Caki2 (cell line): ENCODE measurements at regions not wholly inside any gene's neighbourhood (a gene's known extent, or its start where the extent isn't known, plus 50 kb on each side); places are given as distances from the start of the nearest gene placed in this dataset.

Experiments used
- DNase-seq: peaks from one replicate; pipeline ENCODE4 v3.0.0-alpha.2; 2015; ENCODE audit warnings: low read depth
- in situ Hi-C: cut with HindIII; loops from 2 replicates; pipeline ENCODE4 v1.10.0; 2016; ENCODE audit warnings: low sequenced_read_pairs, low pct_unique_long_range_greater_than_20kb, mixed read lengths

DNA sequence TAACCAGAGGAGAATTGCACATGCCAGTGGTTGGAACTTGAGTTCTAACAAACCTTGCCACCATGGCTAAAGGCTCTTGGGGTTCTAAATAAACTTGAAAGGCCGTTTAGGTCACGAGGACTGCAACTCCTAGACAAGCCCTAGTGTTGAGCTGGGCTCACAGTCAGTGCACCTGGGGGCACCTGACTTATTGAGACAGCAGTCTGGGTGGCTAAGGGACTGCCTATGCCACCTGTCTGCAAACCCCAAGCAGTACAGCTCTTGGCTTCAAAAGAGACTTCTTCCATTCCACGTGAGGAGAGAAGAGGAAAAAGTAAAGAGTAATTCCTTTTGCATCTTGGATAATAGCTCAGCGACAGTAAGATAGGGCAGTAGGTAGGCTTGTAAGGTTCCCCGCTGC lies 765.6 kb upstream of the FOXG1 start:
- in situ Hi-C loops = no loop called here
- no peak for DNase-seq

GRCh38 chr14:28012629-28013415 lies 753.8 kb upstream of the FOXG1 start:
- no peak for DNase-seq
- in situ Hi-C loops = no loop called here

- in situ Hi-C loops = no loop called here
- DNase-seq = no peak
Measured at GRCh38 chr14:28020112-28020511, 746.5 kb upstream of the FOXG1 start.

- DNase-seq = no peak
- in situ Hi-C loops = no loop called here
Measured at GRCh38 chr14:28023853-28024252, 742.7 kb upstream of the FOXG1 start.

DNA sequence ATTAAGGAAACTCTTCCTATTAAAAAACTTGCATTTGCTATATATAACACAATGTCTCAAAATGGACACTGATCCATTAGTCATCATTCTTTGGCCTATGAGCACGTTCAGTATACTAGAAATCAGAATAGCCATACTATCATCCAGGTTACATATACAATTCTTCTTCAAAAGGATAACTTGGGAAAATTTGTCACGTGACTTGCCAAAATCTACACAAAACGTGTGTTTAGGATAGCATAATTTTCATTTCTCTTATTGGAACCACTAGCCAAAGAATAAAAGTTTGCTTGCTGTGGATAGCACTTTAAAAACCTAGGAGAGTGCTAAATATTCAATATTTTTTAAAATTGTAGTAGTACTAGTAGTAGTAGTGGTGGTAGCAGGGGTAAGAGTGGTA lies 714.3 kb upstream of the FOXG1 start:
- in situ Hi-C loops = no loop called here

DNA sequence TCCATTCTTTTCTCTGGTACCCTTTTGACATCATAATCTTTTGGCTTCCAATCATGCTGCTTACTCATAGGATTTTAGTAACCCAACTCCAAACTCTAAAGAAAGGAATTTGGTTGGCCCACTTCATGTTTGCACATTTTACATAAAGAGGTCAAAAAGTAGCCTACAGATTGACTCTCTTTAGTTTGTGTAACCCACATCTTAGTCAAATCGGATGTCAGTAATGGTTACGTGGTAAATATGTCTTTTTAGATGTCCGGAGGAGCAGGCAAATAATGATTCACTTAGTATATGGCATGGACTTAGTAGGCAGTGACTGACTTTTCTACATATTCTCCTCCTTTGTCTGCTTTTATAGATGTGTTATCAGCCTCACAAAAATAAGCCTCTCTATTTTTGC lies 711.6 kb upstream of the FOXG1 start:
- in situ Hi-C loops = no loop called here
- DNase-seq = no peak

More for the DNA sequence above, 714.3 kb upstream of the FOXG1 start:
- no peak for DNase-seq

- DNase-seq = no peak
- in situ Hi-C loops = no loop called here
Measured at GRCh38 chr14:28057359-28058296, 709.0 kb upstream of the FOXG1 start.

GRCh38 chr14:28059254-28059653 lies 707.3 kb upstream of the FOXG1 start:
- DNase-seq = no peak
- in situ Hi-C loops = no loop called here

DNA sequence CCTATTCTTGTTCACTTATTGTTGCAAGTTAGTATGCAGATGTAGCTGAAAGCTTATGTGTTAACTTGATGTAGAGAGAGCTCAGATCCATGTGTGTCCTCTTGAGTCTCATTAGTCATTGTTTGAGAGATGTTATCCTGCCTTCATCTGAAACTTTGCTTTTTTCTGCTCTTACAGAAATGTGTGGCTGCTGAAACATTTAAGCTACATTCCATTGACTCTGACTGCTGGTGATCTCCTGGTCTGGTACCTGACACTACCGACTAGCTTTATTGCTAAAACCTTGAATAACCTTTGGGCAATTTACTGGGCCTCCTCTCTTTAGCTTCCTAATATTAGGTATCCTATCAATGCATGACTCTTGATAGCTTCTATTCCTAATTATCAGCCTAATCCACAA lies 705.6 kb upstream of the FOXG1 start:
- in situ Hi-C loops = no loop called here
- no peak for DNase-seq

- in situ Hi-C loops = no loop called here
- DNase-seq = no peak
Measured at GRCh38 chr14:28077021-28077420, 689.6 kb upstream of the FOXG1 start.

DNA sequence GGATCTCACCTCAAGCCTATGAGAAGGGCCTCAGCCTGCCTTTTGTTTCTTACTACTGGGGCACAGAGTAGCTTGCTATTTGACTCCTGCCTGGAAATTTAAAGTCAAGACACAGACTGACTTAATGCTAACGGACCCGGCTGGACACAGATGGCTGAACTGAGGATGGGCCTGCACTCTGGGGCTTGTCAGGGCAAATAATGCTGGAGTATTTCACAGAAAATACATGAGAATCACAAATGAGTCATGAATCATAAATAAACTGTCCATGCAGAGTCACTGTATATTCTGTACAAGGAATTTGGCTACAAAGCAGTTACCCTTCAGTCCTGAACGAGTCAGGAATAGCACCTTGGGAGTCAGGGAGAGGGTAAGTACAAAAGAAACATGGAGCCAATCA lies 683.2 kb upstream of the FOXG1 start:
- DNase-seq = peak; percentile 0
- in situ Hi-C loops = no loop called here

GRCh38 chr14:28088125-28088524 lies 678.5 kb upstream of the FOXG1 start:
- no peak for DNase-seq
- in situ Hi-C loops = no loop called here

DNA sequence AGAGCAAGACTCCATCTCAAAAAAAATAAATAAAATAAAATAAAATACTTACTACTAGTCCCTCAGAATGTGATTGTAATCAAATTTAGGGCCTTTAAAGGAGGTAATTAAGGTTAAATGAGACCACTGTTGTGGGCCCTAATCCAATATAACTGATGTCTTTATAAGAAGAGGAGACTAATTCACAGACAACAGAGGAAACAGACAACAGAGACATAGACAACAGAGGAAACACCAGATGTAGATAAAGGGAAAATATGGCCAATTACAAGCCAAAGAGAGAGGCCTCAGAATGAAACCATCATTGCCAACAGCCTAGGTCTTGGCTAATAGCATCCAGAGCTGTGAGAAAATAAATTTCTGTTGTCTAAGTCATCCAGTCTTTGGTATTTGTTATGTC lies 669.0 kb upstream of the FOXG1 start:
- in situ Hi-C loops = no loop called here
- no peak for DNase-seq

- no peak for DNase-seq
- in situ Hi-C loops = no loop called here
Measured at GRCh38 chr14:28098856-28099255, 667.7 kb upstream of the FOXG1 start.

- in situ Hi-C loops = no loop called here
- no peak for DNase-seq
Measured at GRCh38 chr14:28102001-28102400, 664.6 kb upstream of the FOXG1 start.

- in situ Hi-C loops = no loop called here
- no peak for DNase-seq
Measured at GRCh38 chr14:28102814-28103213, 663.8 kb upstream of the FOXG1 start.

- no peak for DNase-seq
- in situ Hi-C loops = no loop called here
Measured at GRCh38 chr14:28113311-28113710, 653.3 kb upstream of the FOXG1 start.

DNA sequence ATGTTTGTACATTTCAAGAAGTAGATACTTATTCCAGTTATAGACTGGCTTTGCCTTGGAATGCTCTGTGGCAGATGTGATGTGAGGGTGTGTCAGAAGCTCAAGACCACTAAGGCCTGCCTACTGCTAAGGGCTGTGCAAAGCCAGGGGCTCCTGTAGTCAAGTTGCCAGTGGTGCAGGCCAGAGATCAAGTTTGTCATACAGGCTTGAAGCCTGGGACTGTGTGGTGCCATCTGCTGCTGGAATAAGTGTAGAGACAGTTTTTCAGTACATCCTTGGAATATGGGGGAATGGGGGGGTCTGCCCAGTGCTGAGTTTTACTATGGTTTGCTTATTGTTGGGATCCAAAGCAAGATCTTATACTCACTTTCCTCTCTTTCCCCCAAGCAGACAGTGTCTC lies 649.9 kb upstream of the FOXG1 start:
- no peak for DNase-seq
- in situ Hi-C loops = no loop called here

DNA sequence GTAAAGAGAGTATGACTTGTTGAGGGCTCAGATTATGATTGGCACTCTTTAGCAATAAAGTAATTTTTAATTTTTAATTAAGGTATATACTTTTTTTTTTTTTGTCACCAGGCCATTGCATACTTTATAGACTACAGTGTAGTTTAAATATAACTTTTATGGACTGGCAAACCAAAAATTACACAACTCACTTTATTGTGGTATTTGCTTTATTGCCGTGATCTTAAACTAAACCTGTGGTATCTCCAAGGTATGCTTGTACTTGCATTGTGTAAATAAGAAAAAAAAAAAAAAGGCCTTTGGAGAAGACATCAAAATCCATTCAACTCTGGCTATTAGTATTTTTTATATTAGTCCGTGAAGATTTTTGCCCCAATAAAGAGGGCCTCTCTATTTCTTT lies 646.7 kb upstream of the FOXG1 start:
- DNase-seq = no peak
- in situ Hi-C loops = no loop called here
